ENCODE measurements at regions not wholly inside any gene's neighbourhood (a gene's known extent, or its start where the extent isn't known, plus 50 kb on each side); places are given as distances from the start of the nearest gene placed in this dataset.

DNA sequence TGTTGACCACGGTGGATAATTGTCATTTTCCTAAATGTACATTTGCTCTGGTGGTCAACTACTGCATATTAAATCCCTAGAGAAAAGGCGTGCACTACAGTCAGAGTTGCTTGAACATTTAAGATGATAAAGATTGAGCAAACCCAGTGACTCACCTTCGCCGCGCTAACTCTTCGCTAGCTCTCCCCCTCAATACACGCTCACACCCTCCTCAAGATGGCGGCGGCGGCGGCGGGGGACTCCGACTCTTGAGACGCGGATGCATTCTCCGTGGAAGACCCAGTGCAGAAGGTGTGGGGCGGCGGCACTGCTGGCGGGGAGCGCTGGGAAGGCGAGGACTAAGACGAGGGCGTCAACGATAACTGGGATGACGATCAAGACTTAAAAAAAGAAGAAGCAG lies 79.8 kb upstream of the PFN2 start:
- TF ChIP-seq EZH2phosphoT487 (IDR thresholded peaks at IDR 0.05; ENCODE audit: insufficient read depth, low read depth), result no peak
- no peak for TF ChIP-seq EZH2 (IDR thresholded peaks at IDR 0.05; ENCODE audit: insufficient read depth, poor library complexity, severe bottlenecking)
